Type B pancreatic cell (in vitro differentiated cells): ENCODE measurements at regions not wholly inside any gene's neighbourhood (a gene's known extent, or its start where the extent isn't known, plus 50 kb on each side); places are given as distances from the start of the nearest gene placed in this dataset.
A peak's percentile ranks its signal among the peaks of the same experiment; 100 is the strongest.

Source experiments
- DNase-seq: peaks from one replicate; pipeline ENCODE4 v3.0.0; 2021; ENCODE audit warnings: mixed read lengths; ENCODE audit not compliant: unreplicated experiment; ENCODE audit errors: extremely low spot score
- H3K27ac Mint-ChIP-seq: 2 replicates; pipeline ENCODE4 v1.8.0; 2021; ENCODE audit warnings: mild to moderate bottlenecking, mixed read lengths
- H3K27me3 Mint-ChIP-seq: 2 replicates; pipeline ENCODE4 v1.8.0; 2021; ENCODE audit warnings: mixed read lengths
- H3K36me3 Mint-ChIP-seq: 2 replicates; pipeline ENCODE4 v1.8.0; 2021; ENCODE audit warnings: mixed read lengths
- H3K4me1 Mint-ChIP-seq: one replicate; pipeline ENCODE4 v1.8.0; 2021; ENCODE audit warnings: mixed read lengths; ENCODE audit not compliant: unreplicated experiment
- H3K4me3 Mint-ChIP-seq: 2 replicates; pipeline ENCODE4 v1.8.0; 2021; ENCODE audit warnings: mild to moderate bottlenecking, mixed read lengths
- H3K9me3 Mint-ChIP-seq: 2 replicates; pipeline ENCODE4 v1.8.0; 2021; ENCODE audit warnings: mixed read lengths
- CTCF ChIP-seq: fragments of 200-600 bp; sonication (generic); conservative IDR thresholded peaks from 2 replicates; pipeline ENCODE4 v1.5.0; 2021; ENCODE audit warnings: antibody characterized with exemption, mild to moderate bottlenecking

GRCh38 chr7:52504561-52504960 is 530.9 kb upstream of the POM121L12 start:
- no peak for TF ChIP-seq CTCF
- Mint-ChIP-seq H3K36me3 (no peaks in the 10 kb centered on the region), H3K27me3 (no peaks in the 10 kb centered on the region), H3K27ac (no peak overlapping the region), H3K4me1 (no peaks in the 10 kb centered on the region), H3K9me3 (no peaks in the 10 kb centered on the region), H3K4me3 (no peak overlapping the region)
- DNase-seq: no peak

GRCh38 chr7:52502281-52502680 is 533.2 kb upstream of the POM121L12 start:
- Mint-ChIP-seq H3K4me1 (no peaks in the 10 kb centered on the region), H3K9me3 (no peaks in the 10 kb centered on the region), H3K4me3 (no peak overlapping the region), H3K27me3 (no peaks in the 10 kb centered on the region), H3K36me3 (no peaks in the 10 kb centered on the region), H3K27ac (no peak overlapping the region)
- DNase-seq: no peak
- no peak for TF ChIP-seq CTCF

DNA sequence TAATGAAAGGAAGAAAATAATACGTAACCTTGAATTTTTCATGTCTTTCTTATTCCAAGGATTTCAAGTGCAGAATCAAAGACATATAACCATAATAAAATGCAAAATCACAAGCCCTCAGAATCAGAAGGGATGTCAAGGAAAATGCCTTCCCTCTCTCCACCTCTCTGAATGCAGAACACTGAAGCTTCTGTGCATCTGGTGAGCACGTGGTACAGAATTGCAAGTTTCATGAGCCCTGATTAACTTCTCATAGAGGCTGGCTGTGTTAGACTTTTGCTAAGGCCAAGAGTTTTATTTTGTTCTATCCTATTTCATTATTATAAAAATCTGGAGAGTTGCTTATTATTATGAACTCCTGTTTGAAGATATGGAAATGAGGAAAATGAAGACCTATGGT is 533.7 kb upstream of the POM121L12 start:
- DNase-seq: no peak
- Mint-ChIP-seq H3K27me3 (no peaks in the 10 kb centered on the region), H3K4me1 (no peaks in the 10 kb centered on the region), H3K4me3 (no peak overlapping the region), H3K27ac (no peak overlapping the region), H3K36me3 (no peaks in the 10 kb centered on the region), H3K9me3 (no peaks in the 10 kb centered on the region)
- TF ChIP-seq CTCF: no peak

GRCh38 chr7:52500841-52501240 is 534.6 kb upstream of the POM121L12 start:
- DNase-seq: no peak
- H3K4me3 Mint-ChIP-seq: no peak overlapping the region

DNA sequence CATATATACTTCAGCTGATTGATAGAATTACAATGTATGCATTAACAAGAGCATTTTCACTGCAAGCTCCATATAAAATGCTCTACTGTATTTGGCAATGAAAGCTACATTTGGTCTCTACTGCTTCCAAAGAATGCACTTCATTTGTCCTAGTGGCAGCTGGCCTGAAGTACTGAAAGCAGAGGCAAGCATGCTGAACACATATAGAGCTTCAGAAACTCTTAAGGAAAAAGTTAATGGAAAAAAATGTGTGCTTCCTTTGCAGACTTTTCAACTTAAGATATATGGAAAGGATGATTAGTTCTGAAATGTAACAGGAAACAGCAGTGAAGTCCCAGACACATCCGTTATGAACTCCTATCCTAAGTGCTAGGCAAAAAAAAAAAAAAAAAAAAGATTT is 537.1 kb upstream of the POM121L12 start:
- Mint-ChIP-seq H3K27me3 (no peaks in the 10 kb centered on the region), H3K4me1 (no peaks in the 10 kb centered on the region), H3K4me3 (no peak overlapping the region)

More at GRCh38 chr7:52500841-52501240, 534.6 kb upstream of the POM121L12 start:
- Mint-ChIP-seq H3K36me3 (no peaks in the 10 kb centered on the region), H3K27ac (no peak overlapping the region), H3K27me3 (no peaks in the 10 kb centered on the region), H3K9me3 (no peaks in the 10 kb centered on the region), H3K4me1 (no peaks in the 10 kb centered on the region)
- TF ChIP-seq CTCF: no peak

More for the DNA sequence above, 537.1 kb upstream of the POM121L12 start:
- H3K36me3 Mint-ChIP-seq: no peaks in the 10 kb centered on the region
- H3K27ac Mint-ChIP-seq: no peak overlapping the region
- no peaks in the 10 kb centered on the region for H3K9me3 Mint-ChIP-seq
- peak; percentile 45 for TF ChIP-seq CTCF
- DNase-seq: no peak
